ENCODE measurements at regions not wholly inside any gene's neighbourhood (a gene's known extent, or its start where the extent isn't known, plus 50 kb on each side); places are given as distances from the start of the nearest gene placed in this dataset.

DNA sequence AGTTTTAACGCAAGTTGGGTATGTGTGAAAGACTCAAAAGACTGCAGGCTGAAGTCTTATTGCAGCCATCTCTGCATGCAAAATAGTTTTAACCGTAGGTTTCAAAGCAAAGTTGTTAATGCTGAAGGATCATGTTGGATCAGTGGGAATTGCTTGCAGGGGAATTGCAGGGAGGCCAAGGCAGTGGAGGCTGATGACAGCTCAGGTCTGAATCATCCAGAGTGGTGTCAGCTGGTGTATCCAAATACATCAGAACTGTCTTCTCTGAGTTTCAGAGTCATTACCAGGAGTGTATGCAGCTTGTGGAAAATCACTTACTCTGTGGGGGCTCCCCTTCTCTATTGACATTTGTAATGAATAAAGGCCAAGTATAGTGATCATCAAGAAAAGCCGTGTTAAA, 435.7 kb downstream of the SH3GL2 start:
- TF ChIP-seq ZNF274 (IDR thresholded peaks at IDR 0.05; ENCODE audit: low read depth, low read length) = no peak
- H3K4me3 ChIP-seq (ENCODE audit: low read length) = no peak overlapping the region

DNA sequence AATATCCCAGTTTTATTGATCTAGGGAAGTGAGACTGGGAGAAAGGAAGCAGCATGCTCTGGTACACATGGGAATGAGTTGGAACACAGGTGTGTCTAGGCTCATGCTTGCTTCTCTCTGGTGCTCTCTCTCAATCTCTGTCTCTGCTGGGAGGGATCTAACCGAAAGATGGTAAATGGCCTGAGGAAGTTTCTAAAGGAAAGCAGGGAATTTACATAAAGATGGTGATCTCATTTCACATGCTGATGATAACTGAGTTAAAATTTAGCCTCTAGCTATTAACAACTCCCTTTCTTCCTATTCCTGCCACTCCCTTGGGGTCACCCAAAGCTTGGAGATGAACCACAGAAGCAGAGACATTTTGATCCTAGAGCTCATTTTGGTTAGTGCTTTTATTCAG, 436.2 kb downstream of the SH3GL2 start:
- no peak overlapping the region for H3K4me3 ChIP-seq (ENCODE audit: low read length)
- TF ChIP-seq ZNF274 (IDR thresholded peaks at IDR 0.05; ENCODE audit: low read depth, low read length) = no peak

DNA sequence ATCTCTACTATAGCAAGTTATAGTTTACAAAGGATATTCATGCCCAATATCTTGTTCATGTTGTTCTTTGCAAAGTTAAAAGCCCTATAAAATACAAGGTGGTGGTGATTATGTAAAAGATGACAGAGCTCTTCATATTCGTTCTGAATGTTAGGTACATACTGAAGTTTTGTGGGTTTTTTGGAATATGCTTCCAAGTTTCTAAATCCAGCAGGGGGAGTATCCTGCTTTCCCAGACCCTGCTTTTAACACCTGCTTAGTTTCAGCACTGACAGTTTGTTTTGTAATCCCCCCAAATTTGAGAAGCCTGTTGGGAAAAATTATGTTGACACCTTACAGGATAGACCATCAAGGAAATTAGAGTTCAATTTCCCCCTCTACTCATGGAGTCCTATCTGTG, 438.3 kb downstream of the SH3GL2 start:
- H3K4me3 ChIP-seq (ENCODE audit: low read length) = no peak overlapping the region
- TF ChIP-seq ZNF274 (IDR thresholded peaks at IDR 0.05; ENCODE audit: low read depth, low read length) = no peak

DNA sequence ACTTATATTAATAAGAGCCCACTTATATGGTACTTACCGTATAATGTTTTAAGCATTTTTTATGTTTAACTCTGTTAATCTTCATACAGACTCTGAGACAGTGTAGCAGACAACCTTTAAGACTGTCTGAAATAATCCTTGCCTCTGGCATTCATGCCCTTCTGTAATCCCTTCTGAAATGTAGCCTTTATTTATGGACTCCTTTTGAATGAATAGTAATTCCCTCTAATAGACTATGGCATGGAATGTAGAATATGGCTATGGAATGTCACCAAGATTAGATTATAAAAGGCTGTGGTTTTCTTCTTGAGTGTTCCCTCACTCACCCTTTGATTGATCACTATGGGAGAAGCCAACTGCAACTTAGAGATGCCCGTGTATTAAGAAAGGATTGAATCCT, 439.4 kb downstream of the SH3GL2 start:
- H3K4me3 ChIP-seq (ENCODE audit: low read length) = no peak overlapping the region
- no peak for TF ChIP-seq ZNF274 (IDR thresholded peaks at IDR 0.05; ENCODE audit: low read depth, low read length)

DNA sequence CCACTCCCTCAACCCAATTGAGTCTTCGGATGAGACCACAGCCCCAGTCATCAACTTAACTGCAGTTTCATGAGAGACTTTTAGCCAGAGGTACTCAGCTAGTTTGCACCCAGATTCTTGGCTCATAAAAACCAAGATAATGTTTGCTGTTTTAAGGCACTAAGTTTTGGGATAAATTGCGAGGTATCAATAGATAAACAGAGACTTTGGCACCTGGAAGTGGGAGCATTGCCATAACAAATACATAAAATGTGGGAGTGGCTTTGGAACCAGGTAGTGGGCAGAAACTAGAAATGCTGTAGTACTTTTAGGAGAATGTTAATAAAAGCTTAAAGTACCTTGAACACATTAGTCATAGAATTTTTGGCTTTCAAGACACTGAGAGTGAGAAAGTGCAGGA, 439.8 kb downstream of the SH3GL2 start:
- TF ChIP-seq ZNF274 (IDR thresholded peaks at IDR 0.05; ENCODE audit: low read depth, low read length) = no peak
- H3K4me3 ChIP-seq (ENCODE audit: low read length) = no peak overlapping the region

DNA sequence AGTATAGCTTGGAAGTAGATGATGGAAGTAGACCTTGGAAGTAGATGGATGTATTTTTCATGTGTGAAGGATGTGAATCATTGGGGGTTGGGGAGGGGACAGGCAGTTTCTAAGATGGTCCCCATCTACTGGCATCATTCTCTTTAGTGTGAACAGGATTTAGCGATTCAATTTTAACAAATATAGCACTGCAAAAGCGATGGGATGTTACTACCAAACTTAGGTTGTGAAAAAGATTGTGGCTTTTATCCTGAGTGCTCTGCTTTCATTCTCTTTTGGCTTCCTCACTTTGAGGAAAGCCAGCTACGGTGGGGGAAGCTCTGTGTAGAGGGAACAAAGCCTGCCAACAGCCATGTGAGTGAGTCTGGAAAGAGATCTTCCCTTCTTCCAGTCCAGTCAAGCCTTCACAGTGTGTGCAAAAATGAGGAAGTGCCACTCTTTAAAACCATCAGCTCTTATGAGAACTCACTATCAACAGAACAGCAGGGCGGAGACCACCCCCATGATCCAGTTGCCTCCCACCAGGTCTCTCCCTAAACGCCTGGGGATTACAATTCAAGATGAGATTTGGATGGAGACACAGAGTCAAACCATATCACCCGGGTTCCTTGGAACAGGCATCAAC, 441.4 kb downstream of the SH3GL2 start:
- TF ChIP-seq ZNF274 (IDR thresholded peaks at IDR 0.05; ENCODE audit: low read depth, low read length) = no peak

DNA sequence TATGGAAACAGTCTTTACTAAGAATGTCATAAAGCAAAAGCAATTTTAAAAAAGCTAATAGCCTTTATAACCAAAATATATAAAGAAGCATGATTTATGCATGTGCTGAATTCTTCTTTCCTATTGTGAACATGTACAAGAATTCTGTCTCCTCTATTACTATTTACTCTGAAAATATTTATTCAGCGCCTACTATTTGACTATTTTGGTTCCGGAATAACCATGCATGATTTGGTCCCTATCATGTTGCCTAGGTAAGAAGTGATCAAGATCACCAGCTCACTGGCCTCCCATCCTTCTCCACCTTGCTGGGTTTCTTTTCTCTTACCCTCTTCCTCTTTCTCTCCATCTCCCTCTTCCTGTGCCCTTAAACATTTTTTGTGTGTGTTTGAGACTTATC, 443.8 kb downstream of the SH3GL2 start:
- no peak overlapping the region for H3K4me3 ChIP-seq (ENCODE audit: low read length)
- TF ChIP-seq ZNF274 (IDR thresholded peaks at IDR 0.05; ENCODE audit: low read depth, low read length) = no peak

More for the DNA sequence above, 441.4 kb downstream of the SH3GL2 start:
- no peak overlapping the region for H3K4me3 ChIP-seq (ENCODE audit: low read length)

DNA sequence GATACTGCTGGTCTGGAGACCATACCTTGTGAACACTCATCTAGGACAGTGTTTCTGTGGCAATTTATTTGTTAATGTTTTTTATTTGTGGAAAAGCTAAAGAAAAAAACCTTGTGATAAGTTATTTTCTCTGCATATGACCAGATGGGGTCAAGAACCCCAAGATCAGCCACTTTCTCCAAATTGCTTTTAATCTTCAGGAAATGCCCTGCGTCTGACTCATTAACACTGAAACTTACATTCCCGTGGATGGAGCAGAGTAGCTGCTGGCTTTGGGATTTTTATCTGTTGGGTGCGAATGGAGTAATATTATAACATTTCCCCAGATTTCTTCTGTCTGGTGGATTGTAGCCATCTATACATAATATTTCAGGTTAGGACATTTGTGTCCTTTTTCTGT, 444.5 kb downstream of the SH3GL2 start:
- TF ChIP-seq ZNF274 (IDR thresholded peaks at IDR 0.05; ENCODE audit: low read depth, low read length) = no peak
- no peak overlapping the region for H3K4me3 ChIP-seq (ENCODE audit: low read length)

DNA sequence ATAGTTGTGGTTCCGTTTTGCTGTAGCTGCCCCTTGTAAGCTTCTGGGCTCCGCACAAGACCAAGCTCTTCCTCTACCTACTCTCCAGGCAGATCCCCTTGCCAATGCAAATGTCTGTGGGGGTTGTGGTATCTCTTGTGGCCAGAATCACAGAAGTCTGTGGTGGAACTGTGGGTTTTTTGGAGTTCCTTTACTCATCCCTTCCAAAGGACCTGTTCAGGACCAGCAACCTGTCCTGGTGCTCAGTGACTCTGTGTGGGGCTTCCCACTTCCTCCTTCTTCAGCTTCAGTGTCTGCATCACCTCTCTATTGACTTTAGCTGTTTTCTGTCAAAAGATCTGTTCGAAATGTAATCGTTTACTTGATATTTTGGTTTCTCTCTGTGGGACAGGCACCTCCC, 441.3 kb upstream of the ADAMTSL1 start:
- H3K4me3 ChIP-seq (ENCODE audit: low read length) = no peak overlapping the region
- TF ChIP-seq ZNF274 (IDR thresholded peaks at IDR 0.05; ENCODE audit: low read depth, low read length) = no peak

DNA sequence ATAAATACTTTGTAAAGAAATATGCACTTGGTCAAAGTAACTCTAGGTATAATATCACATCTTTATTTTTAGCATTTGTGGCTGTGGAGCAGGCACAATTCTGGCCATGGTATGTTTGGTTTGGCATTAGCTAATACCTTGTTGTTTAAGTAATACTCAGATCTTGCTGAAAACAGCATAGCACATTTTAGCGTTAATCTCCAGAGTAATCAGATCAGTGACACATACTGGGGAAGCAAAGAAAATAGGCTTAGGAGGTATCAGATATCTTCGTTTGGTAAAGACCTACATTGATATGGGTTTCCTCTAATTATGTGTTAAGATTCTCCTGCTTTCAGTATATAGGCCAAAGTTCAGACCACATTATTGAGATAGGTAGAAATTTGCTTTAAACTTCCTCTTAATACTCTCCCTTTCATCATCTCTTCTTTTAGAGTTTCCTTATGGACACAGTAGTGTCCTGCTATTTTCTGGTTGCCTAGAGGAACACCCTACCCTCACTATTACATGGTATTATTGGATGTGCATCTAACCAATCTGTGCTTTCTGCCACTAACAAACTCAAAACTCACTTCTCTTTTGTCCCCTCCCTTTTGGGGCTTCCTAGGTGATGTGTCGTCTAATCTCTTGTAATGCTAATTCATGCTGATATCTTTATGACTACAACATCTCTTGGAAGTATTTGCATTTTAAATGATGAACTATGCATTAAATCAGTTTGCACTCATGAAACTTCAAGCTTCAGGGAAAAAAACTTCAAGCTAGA, 437.3 kb upstream of the ADAMTSL1 start:
- no peak overlapping the region for H3K4me3 ChIP-seq (ENCODE audit: low read length)
- no peak for TF ChIP-seq ZNF274 (IDR thresholded peaks at IDR 0.05; ENCODE audit: low read depth, low read length)

DNA sequence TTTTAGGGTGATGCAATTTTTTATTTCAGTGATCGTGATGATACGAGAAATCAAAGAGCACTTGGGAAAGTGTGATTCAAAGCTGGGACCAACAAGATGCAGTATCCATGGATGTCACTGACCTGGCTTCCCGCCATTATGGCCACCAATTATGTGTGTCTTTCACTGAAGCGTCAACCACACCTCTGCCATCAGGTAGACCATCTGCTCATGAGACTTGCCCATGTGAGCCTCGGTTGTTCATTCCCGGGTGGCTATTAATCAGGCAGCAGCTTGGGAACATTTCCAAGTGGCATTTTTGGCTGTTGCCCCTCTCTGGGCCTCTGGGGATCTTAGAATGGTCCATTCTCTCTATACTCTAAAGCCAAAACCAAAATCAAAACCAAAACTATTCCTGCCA, 436.0 kb upstream of the ADAMTSL1 start:
- H3K4me3 ChIP-seq (ENCODE audit: low read length) = no peak overlapping the region
- TF ChIP-seq ZNF274 (IDR thresholded peaks at IDR 0.05; ENCODE audit: low read depth, low read length) = no peak

DNA sequence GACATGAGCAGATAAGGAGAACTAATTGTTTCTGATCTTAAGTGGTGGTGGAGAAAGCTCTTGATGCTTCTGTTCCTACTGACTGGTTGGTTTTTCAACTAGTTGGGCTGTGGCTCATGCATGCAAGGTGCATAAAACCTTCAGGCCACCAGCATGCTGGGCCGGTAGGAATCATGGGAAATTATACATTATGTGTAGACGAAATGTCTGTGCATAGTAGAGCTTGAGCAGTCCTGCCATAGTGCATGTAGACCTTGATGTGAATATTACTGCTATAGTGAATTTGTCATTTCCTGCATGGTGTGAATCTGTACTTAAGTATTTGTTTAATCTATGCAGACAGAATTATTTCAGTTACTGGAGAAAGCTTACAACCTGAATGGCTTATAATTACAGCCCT, 433.6 kb upstream of the ADAMTSL1 start:
- no peak for TF ChIP-seq ZNF274 (IDR thresholded peaks at IDR 0.05; ENCODE audit: low read depth, low read length)
- H3K4me3 ChIP-seq (ENCODE audit: low read length) = no peak overlapping the region

DNA sequence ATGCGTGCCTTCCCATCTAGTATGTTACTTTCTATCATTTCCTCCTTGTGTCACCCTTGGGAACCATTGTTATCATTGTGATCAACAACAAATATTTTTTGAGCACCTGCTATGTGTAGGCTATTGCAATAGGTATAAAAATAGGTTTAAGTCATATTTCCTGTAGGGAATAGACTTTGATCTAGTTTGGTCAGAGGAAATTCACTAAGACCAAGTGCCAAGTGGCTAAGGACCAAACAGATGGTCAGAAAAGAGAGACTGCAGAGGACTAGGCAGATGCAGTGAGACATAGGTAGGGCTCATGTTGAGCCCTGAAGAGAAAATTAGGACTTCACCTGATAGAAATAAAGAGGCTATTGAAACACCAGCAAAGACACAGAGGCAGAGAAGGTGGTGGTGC, 430.0 kb upstream of the ADAMTSL1 start:
- TF ChIP-seq ZNF274 (IDR thresholded peaks at IDR 0.05; ENCODE audit: low read depth, low read length) = no peak
- H3K4me3 ChIP-seq (ENCODE audit: low read length) = no peak overlapping the region

DNA sequence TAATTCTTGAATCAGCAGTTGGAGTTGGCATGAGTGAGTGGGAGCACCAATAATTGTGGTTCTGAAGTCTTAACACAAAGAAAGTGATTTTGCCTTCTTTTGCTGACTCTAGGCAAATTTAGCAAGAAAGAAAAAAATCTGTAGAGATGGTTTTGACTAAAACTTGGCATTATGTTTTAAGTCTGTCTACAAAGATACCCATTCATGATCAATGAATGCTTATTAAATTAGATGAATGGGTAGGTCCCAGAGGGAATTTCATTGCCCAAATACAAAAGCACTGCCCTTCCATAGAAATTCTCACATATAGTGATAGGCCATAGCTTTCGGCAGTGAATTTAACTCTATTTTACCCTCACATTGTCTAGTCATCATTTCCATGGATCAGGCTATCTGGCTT, 428.6 kb upstream of the ADAMTSL1 start:
- H3K4me3 ChIP-seq (ENCODE audit: low read length) = no peak overlapping the region
- no peak for TF ChIP-seq ZNF274 (IDR thresholded peaks at IDR 0.05; ENCODE audit: low read depth, low read length)

DNA sequence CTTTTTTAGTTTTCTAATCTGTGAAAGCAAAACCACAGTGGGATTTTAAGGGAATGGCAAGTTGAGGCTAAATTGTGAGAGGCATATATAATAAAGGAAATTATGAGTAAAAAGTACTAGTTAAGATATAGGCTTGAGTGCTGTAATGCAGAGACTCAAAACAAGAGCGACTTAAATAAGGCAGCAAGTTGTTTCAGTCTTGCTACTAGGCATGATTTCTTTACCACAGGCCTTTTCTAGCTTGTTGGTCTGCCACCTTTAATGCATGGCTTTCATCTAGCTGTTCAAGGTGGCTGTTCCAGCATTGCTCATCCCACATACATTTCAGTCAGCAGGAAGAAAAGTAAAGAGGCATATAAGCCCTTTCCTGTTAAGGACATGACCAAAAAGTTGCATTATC, 427.9 kb upstream of the ADAMTSL1 start:
- no peak for TF ChIP-seq ZNF274 (IDR thresholded peaks at IDR 0.05; ENCODE audit: low read depth, low read length)
- H3K4me3 ChIP-seq (ENCODE audit: low read length) = no peak overlapping the region

DNA sequence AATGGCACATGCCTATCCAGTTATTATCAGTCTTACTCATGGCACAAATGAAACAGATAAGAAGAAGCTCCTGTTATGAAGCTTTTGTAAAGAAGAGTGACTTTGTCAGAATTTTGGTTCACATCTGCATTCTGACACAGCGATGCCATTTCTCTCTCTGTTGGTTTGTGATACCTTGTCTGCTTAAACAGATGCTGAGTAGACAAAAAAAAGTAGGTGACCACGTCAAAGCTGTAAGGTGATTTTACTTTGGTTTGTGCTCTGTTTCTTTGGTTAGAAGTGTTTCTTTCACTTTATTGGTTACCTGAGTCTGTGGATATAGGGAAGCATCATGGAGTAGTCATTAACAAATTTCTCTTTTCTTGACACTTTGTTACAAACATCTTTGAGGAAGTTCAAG, 422.3 kb upstream of the ADAMTSL1 start:
- no peak for TF ChIP-seq ZNF274 (IDR thresholded peaks at IDR 0.05; ENCODE audit: low read depth, low read length)
- H3K4me3 ChIP-seq (ENCODE audit: low read length) = no peak overlapping the region
